BE2C (cell line): ENCODE measurements at regions not wholly inside any gene's neighbourhood (a gene's known extent, or its start where the extent isn't known, plus 50 kb on each side); places are given as distances from the start of the nearest gene placed in this dataset.
"Not testable (repeated sequence)": the region's sequence is repeated elsewhere in the genome, so short reads cannot be mapped to it uniquely, and the experiment has no call there.

Experiments
- DNase-seq: peaks from one replicate; pipeline ENCODE4 v3.0.0-alpha.2; 2020
- H3K27me3 ChIP-seq: fragments of 250-450 bp; sonication (Bioruptor Pico); 2 replicates; pipeline ENCODE4 v1.5.1; 2020; ENCODE audit warnings: mild to moderate bottlenecking
- H3K36me3 ChIP-seq: fragments of 250-450 bp; sonication (Bioruptor Pico); 2 replicates; pipeline ENCODE4 v1.5.1; 2020; ENCODE audit warnings: mild to moderate bottlenecking
- H3K4me1 ChIP-seq: fragments of 250-450 bp; sonication (Bioruptor Pico); 2 replicates; pipeline ENCODE4 v1.5.1; 2020
- H3K4me3 ChIP-seq: 2 replicates; pipeline ENCODE4 v1.5.1; 2011; ENCODE audit warnings: low read depth, low read length
- H3K9me3 ChIP-seq: fragments of 250-450 bp; sonication (Bioruptor Pico); 2 replicates; pipeline ENCODE4 v1.5.1; 2020
- TF ChIP-seq, protein P1 (sequence below): IDR thresholded peaks from 2 replicates; pipeline ENCODE4 v1.5.1; 2012; ENCODE audit warnings: mild to moderate bottlenecking, low read depth, low read length

DNA sequence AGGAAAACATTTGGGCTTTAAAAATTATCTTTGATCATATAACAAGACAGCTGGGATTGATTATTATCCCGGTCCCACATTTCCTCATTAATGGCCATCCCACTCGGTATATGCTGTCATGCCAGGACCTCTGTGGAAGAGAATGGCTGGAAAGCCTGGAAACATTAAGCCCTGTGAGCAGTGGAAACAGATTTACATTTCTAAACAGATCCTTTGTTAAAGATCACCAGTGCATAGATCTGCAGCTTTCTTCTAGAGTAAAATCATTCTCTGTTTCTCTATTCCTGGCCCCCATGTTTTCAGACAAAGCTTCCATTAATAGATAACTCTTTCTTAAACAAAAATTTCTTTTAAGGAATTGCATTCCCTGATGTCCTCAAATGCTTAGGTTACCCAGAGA, 152.2 kb downstream of the CAVIN4 start:
- Histone ChIP-seq H3K27me3 (no peaks in the 10 kb centered on the region; the same call in 1 of the 2 replicates), H3K9me3 (no peaks in the 10 kb centered on the region; the same call in 1 of the 2 replicates), H3K4me3 (no peak overlapping the region), H3K4me1 (no peaks in the 10 kb centered on the region), H3K36me3 (no peaks in the 10 kb centered on the region)
- TF ChIP-seq, protein P1, sequence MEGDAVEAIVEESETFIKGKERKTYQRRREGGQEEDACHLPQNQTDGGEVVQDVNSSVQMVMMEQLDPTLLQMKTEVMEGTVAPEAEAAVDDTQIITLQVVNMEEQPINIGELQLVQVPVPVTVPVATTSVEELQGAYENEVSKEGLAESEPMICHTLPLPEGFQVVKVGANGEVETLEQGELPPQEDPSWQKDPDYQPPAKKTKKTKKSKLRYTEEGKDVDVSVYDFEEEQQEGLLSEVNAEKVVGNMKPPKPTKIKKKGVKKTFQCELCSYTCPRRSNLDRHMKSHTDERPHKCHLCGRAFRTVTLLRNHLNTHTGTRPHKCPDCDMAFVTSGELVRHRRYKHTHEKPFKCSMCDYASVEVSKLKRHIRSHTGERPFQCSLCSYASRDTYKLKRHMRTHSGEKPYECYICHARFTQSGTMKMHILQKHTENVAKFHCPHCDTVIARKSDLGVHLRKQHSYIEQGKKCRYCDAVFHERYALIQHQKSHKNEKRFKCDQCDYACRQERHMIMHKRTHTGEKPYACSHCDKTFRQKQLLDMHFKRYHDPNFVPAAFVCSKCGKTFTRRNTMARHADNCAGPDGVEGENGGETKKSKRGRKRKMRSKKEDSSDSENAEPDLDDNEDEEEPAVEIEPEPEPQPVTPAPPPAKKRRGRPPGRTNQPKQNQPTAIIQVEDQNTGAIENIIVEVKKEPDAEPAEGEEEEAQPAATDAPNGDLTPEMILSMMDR = no peak
- no peak for DNase-seq

DNA sequence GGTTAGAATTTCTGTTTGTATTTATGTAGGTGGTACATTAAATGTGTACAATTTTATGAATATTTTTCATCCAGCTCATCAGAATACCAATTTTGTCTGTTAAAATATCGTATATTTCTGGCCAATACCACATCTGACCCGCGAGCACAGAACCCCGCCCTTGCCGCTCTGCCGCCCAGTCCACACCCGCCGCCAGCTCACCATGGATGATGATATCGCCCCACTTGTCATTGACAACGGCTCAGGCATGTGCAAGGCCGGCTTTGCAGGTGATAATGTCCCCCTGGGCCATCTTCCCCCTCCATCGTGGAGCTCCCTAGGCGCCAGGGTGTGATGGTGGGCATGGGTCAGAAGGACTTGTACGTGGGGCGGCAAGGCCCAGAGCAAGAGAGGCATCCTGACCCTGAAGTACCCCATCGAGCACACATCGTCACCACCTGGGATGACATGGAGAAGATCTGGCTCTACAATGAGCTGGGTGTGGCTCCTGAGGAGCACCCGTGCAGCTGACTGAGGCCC, 153.2 kb downstream of the CAVIN4 start:
- no peaks in the 10 kb centered on the region; the same call in 1 of the 2 replicates for H3K27me3 ChIP-seq
- TF ChIP-seq, protein P1 = no peak

DNA sequence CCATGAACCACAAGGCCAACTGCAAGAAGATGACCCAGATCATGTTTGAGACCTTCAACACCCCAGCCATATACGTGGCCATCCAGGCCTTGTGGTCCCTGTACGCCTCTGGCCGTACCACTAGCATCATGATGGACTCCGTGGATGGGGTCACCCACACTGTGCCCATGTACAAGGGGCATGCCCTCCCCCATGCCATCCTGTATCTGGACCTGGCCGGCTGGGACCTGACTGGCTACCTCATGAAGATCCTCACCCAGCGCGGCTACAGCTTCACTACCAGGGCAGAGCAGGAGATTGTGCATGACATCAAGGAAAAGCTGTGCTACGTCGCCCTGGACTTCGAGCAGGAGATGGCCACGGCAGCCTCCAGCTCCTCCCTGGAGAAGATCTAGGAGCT, 153.7 kb downstream of the CAVIN4 start:
- TF ChIP-seq, protein P1 = no peak
- no peak for DNase-seq
- H3K4me1 ChIP-seq = no peaks in the 10 kb centered on the region
- H3K9me3 ChIP-seq = no peaks in the 10 kb centered on the region; the same call in 1 of the 2 replicates
- H3K27me3 ChIP-seq = no peaks in the 10 kb centered on the region; the same call in 1 of the 2 replicates
- H3K4me3 ChIP-seq = no peak overlapping the region
- H3K36me3 ChIP-seq = no peaks in the 10 kb centered on the region

More for the DNA sequence above, 153.2 kb downstream of the CAVIN4 start:
- no peak for DNase-seq
- Histone ChIP-seq H3K9me3 (no peaks in the 10 kb centered on the region; the same call in 1 of the 2 replicates), H3K36me3 (no peaks in the 10 kb centered on the region), H3K4me3 (no peak overlapping the region), H3K4me1 (no peaks in the 10 kb centered on the region)

DNA sequence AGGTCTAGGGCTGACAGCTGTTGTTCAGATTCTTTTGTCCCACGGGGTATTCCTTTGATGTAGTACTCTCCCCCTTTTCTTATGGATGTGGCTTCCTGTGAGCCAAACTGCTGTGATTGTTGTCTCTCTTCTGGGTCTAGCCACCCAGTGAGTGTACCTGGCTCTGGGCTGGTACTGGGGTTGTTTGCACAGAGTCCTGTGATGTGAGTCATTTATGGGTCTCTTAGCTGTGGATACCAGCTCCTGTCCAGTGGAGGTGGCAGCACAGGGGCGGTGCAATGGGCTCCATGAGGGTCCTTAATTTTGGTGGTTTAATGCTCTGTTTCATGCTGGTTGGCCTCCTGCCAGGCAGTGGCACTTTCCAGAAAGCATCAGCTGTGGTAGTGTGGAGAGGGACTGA, 161.3 kb downstream of the CAVIN4 start:
- no peak for DNase-seq
- no peaks in the 10 kb centered on the region for H3K27me3 ChIP-seq
- no peaks in the 10 kb centered on the region for H3K4me1 ChIP-seq
- TF ChIP-seq, protein P1 = no peak
- no peaks in the 10 kb centered on the region for H3K36me3 ChIP-seq
- H3K4me3 ChIP-seq = no peak overlapping the region
- H3K9me3 ChIP-seq = no peaks in the 10 kb centered on the region; the same call in 1 of the 2 replicates

DNA sequence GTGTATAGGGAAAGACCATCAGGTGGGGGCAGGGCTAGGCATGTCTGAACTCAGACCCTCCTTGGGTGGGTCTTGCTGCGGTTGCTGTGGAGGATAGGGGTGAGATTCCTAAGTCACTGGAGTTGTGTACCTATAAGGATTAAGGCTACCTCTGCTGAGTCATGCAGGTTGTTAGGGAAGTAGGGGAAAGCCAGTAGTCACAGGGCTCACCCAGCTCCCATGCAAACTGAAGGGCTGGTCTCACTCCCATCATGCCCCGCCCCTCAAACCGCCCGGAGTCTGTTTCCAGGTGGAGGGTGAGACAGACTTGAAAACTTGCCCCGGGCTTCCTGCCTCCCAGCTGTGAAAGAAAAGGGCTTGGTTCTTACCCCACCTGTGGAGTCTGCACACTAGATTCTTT, 161.8 kb downstream of the CAVIN4 start:
- H3K27me3 ChIP-seq = no peaks in the 10 kb centered on the region
- H3K4me1 ChIP-seq = no peaks in the 10 kb centered on the region
- TF ChIP-seq, protein P1 = no peak
- H3K4me3 ChIP-seq = no peak overlapping the region
- no peaks in the 10 kb centered on the region for H3K36me3 ChIP-seq
- no peak for DNase-seq
- H3K9me3 ChIP-seq = no peaks in the 10 kb centered on the region

DNA sequence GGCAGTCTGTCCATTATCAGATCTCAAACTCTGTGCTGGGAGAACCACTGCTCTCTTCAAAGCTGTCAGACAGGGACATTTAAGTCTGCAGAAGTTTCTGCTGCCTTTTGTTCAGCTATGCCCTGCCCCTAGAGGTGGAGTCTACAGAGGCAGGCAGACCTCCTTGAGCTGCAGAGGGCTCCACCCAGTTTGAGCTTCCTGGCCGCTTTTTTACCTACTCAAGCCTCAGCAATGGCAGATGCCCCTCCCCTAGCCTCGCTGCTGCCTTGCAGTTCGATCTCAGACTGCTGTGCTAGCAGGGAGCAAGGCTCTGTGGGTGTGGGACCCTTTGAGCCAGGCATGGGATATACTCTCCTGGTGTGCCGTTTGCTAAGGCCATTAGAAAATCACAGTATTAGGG, 171.1 kb downstream of the CAVIN4 start:
- not testable (repeated sequence) for H3K27me3 ChIP-seq, DNase-seq

More for the DNA sequence above, 171.1 kb downstream of the CAVIN4 start:
- not testable (repeated sequence) for H3K36me3 ChIP-seq, H3K4me3 ChIP-seq, H3K9me3 ChIP-seq, H3K4me1 ChIP-seq
